ENCODE measurements at regions not wholly inside any gene's neighbourhood (a gene's known extent, or its start where the extent isn't known, plus 50 kb on each side); places are given as distances from the start of the nearest gene placed in this dataset.
"Not testable (repeated sequence)": the region's sequence is repeated elsewhere in the genome, so short reads cannot be mapped to it uniquely, and the experiment has no call there.

GRCh38 chr13:19058566-19058965 is 123.1 kb downstream of the TUBA3C start:
- no peaks in the 10 kb centered on the region for H3K36me3 Mint-ChIP-seq (ENCODE audit: low read depth)
- H3K4me1 Mint-ChIP-seq (ENCODE audit: low read depth) = no peaks in the 10 kb centered on the region
- peaks cover 10% of the 10 kb centered on the region for H3K9me3 Mint-ChIP-seq
- no peak overlapping the region for H3K4me3 Mint-ChIP-seq
- no peak overlapping the region for H3K27ac Mint-ChIP-seq
- DNase-seq (ENCODE audit: low spot score) = no peak
- intact Hi-C loops (cut with micrococcal nuclease) = no loop called here
- no peaks in the 10 kb centered on the region for H3K27me3 Mint-ChIP-seq (ENCODE audit: insufficient read depth)

GRCh38 chr13:19057588-19058340 is 123.9 kb downstream of the TUBA3C start:
- Mint-ChIP-seq H3K4me3 (no peak overlapping the region), H3K9me3 (peaks cover 5% of the 10 kb centered on the region), H3K36me3 (ENCODE audit: low read depth) (no peaks in the 10 kb centered on the region), H3K4me1 (ENCODE audit: low read depth) (no peaks in the 10 kb centered on the region), H3K27ac (no peak overlapping the region), H3K27me3 (ENCODE audit: insufficient read depth) (no peaks in the 10 kb centered on the region)
- DNase-seq (ENCODE audit: low spot score) = no peak
- intact Hi-C loops (cut with micrococcal nuclease) = no loop called here

GRCh38 chr13:19056984-19057490 is 124.6 kb downstream of the TUBA3C start:
- Mint-ChIP-seq H3K27me3 (ENCODE audit: insufficient read depth) (no peaks in the 10 kb centered on the region), H3K36me3 (ENCODE audit: low read depth) (no peaks in the 10 kb centered on the region), H3K27ac (no peak overlapping the region), H3K9me3 (peaks cover 10% of the 10 kb centered on the region), H3K4me1 (ENCODE audit: low read depth) (no peaks in the 10 kb centered on the region), H3K4me3 (no peak overlapping the region)
- DNase-seq (ENCODE audit: low spot score) = no peak
- intact Hi-C loops (cut with micrococcal nuclease) = no loop called here

- H3K4me3 Mint-ChIP-seq = no peak overlapping the region
- no peak for DNase-seq (ENCODE audit: low spot score)
- H3K4me1 Mint-ChIP-seq (ENCODE audit: low read depth) = no peaks in the 10 kb centered on the region
- H3K27me3 Mint-ChIP-seq (ENCODE audit: insufficient read depth) = no peaks in the 10 kb centered on the region
- H3K27ac Mint-ChIP-seq = no peak overlapping the region
- intact Hi-C loops (cut with micrococcal nuclease) = no loop called here
- H3K9me3 Mint-ChIP-seq = peaks cover 14% of the 10 kb centered on the region
- no peaks in the 10 kb centered on the region for H3K36me3 Mint-ChIP-seq (ENCODE audit: low read depth)
These were observed 125.2 kb downstream of the TUBA3C start for GRCh38 chr13:19056355-19056880.

DNA sequence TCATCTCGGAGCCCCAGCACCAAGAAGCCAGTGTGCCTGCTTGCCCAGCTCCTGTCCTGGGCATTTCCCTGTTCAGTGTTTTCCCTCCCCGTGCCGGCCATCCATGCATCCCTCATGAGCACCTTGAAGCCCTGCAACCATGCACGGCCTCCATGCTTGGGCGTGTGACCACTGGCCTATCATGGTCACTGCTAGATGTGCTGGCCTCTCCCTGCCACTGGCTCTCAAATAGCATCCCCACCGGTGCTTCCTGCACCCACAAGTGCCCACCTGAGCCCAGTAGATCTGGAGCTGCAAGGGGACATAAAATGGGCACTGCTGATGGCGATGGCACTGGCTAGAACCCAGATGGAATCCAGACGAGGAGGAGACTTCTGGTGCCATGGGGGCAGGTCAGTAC is 126.0 kb downstream of the TUBA3C start:
- Mint-ChIP-seq H3K9me3 (peaks cover 14% of the 10 kb centered on the region), H3K36me3 (ENCODE audit: low read depth) (no peaks in the 10 kb centered on the region), H3K27ac (no peak overlapping the region), H3K4me3 (no peak overlapping the region), H3K4me1 (ENCODE audit: low read depth) (no peaks in the 10 kb centered on the region), H3K27me3 (ENCODE audit: insufficient read depth) (no peaks in the 10 kb centered on the region)
- intact Hi-C loops (cut with micrococcal nuclease) = no loop called here
- no peak for DNase-seq (ENCODE audit: low spot score)

GRCh38 chr13:19053561-19053960 is 128.1 kb downstream of the TUBA3C start:
- Mint-ChIP-seq H3K36me3 (ENCODE audit: low read depth) (no peaks in the 10 kb centered on the region), H3K27me3 (ENCODE audit: insufficient read depth) (no peaks in the 10 kb centered on the region), H3K9me3 (peaks cover 9% of the 10 kb centered on the region), H3K27ac (no peak overlapping the region), H3K4me3 (no peak overlapping the region), H3K4me1 (ENCODE audit: low read depth) (no peaks in the 10 kb centered on the region)
- intact Hi-C loops (cut with micrococcal nuclease) = no loop called here
- no peak for DNase-seq (ENCODE audit: low spot score)

- no peak for DNase-seq (ENCODE audit: low spot score)
- no peaks in the 10 kb centered on the region for H3K36me3 Mint-ChIP-seq (ENCODE audit: low read depth)
- no peak overlapping the region for H3K4me3 Mint-ChIP-seq
- peaks cover 9% of the 10 kb centered on the region for H3K9me3 Mint-ChIP-seq
- H3K4me1 Mint-ChIP-seq (ENCODE audit: low read depth) = no peaks in the 10 kb centered on the region
- H3K27ac Mint-ChIP-seq = no peak overlapping the region
- intact Hi-C loops (cut with micrococcal nuclease) = no loop called here
- H3K27me3 Mint-ChIP-seq (ENCODE audit: insufficient read depth) = no peaks in the 10 kb centered on the region
These were observed 128.7 kb downstream of the TUBA3C start for GRCh38 chr13:19052931-19053330.

DNA sequence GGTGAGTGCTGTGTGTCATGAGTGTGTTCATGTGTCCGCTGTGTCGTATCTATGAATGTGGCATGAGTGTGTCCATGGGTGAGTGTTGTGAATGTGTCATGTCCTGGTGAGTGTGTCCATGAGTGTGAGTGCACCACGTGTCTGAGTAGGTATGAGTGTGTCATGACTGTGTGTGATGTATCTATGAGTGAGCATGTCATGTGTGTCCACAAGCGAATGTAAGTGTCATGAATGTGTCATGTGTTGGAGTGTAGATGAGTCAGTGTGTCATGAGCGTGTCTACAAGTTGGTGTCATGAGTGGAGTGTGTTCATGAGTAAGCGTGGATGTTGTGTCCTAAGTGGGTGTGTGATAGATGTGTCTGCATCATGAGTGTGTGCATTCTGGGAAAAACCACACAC is 129.4 kb downstream of the TUBA3C start:
- H3K27me3 Mint-ChIP-seq (ENCODE audit: insufficient read depth) = no peaks in the 10 kb centered on the region
- peaks cover 9% of the 10 kb centered on the region for H3K9me3 Mint-ChIP-seq
- no peak for DNase-seq (ENCODE audit: low spot score)
- no peaks in the 10 kb centered on the region for H3K36me3 Mint-ChIP-seq (ENCODE audit: low read depth)
- intact Hi-C loops (cut with micrococcal nuclease) = no loop called here
- H3K4me1 Mint-ChIP-seq (ENCODE audit: low read depth) = no peaks in the 10 kb centered on the region
- no peak overlapping the region for H3K4me3 Mint-ChIP-seq
- H3K27ac Mint-ChIP-seq = no peak overlapping the region

DNA sequence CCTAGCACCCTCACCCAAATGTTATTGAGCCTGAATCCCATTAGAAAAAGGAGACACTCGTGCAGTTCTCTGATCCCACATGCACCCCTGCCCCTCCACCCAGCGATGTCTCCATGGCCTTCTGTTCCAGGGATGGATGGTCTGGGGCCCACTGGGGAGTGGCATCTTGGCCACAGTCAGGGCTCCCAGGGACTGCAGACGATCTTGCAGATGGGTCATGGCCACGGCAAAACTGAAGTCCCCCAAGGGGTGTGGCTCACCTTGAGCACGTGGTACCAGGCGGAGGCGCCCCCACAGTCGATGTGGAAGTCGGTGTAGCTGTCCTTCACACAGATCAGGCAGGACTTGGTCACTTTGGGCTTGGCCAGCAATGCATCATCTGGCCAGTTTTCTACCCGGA is 130.7 kb downstream of the TUBA3C start:
- peaks cover 9% of the 10 kb centered on the region for H3K9me3 Mint-ChIP-seq
- H3K4me1 Mint-ChIP-seq (ENCODE audit: low read depth) = no peaks in the 10 kb centered on the region
- H3K27ac Mint-ChIP-seq = no peak overlapping the region
- H3K4me3 Mint-ChIP-seq = no peak overlapping the region
- H3K36me3 Mint-ChIP-seq (ENCODE audit: low read depth) = no peaks in the 10 kb centered on the region
- intact Hi-C loops (cut with micrococcal nuclease) = no loop called here
- H3K27me3 Mint-ChIP-seq (ENCODE audit: insufficient read depth) = no peaks in the 10 kb centered on the region
- no peak for DNase-seq (ENCODE audit: low spot score)

DNA sequence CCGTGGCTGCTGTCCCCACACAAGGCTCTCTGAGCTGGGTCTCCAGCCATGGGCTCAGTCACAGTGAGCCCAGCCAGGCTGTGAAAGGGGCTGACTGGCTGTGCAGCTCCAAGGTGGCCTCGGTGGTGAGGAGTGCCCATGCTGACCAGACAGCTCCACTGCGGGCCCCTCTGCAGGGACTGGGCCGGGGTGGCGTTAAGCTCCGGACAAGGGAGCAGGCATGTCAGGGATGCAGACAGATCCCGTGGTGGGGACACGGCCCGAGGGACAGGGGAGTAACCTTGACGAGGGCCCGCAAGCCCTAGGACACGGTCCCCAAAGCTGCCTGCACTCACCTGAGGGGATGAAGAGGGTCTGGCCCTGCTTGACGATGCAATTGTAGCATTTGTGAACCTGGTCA is 132.0 kb downstream of the TUBA3C start:
- H3K27me3 Mint-ChIP-seq (ENCODE audit: insufficient read depth); H3K9me3 Mint-ChIP-seq; H3K4me3 Mint-ChIP-seq; intact Hi-C loops (cut with micrococcal nuclease); DNase-seq (ENCODE audit: low spot score); H3K27ac Mint-ChIP-seq; H3K36me3 Mint-ChIP-seq (ENCODE audit: low read depth); H3K4me1 Mint-ChIP-seq (ENCODE audit: low read depth): not testable (repeated sequence)

DNA sequence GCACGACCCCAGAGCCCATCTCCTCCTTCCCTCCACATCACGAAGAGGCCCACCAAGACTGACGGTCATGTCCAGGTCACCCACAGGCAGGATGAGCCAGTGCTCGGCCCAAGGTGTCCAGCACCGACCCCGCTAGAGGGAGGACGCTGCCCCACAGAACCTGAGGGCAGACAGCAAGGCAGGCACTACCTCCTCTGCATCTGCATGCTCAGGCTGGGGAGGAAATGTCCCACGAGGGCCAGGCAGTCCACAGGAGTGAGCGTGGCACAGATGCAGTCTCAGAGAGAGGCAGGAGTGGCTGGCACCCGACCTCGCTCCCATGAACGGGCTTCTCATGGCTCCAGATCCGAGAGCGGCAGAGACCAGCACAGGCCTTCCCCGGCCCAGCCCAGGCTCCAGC is 133.2 kb downstream of the TUBA3C start:
- Mint-ChIP-seq H3K4me1 (ENCODE audit: low read depth) (no peaks in the 10 kb centered on the region), H3K4me3 (no peak overlapping the region), H3K36me3 (ENCODE audit: low read depth) (no peaks in the 10 kb centered on the region), H3K9me3 (peaks cover 9% of the 10 kb centered on the region), H3K27ac (no peak overlapping the region), H3K27me3 (ENCODE audit: insufficient read depth) (no peaks in the 10 kb centered on the region)
- intact Hi-C loops (cut with micrococcal nuclease) = no loop called here
- DNase-seq (ENCODE audit: low spot score) = no peak

GRCh38 chr13:19023115-19023514 is 158.5 kb downstream of the TUBA3C start:
- no peak for DNase-seq (ENCODE audit: low spot score)
- H3K4me1 Mint-ChIP-seq (ENCODE audit: low read depth) = no peaks in the 10 kb centered on the region
- no peaks in the 10 kb centered on the region for H3K27me3 Mint-ChIP-seq (ENCODE audit: insufficient read depth)
- no peaks in the 10 kb centered on the region for H3K36me3 Mint-ChIP-seq (ENCODE audit: low read depth)
- no peak overlapping the region for H3K4me3 Mint-ChIP-seq
- intact Hi-C loops (cut with micrococcal nuclease) = no loop called here
- H3K27ac Mint-ChIP-seq = no peak overlapping the region
- H3K9me3 Mint-ChIP-seq = no peaks in the 10 kb centered on the region

DNA sequence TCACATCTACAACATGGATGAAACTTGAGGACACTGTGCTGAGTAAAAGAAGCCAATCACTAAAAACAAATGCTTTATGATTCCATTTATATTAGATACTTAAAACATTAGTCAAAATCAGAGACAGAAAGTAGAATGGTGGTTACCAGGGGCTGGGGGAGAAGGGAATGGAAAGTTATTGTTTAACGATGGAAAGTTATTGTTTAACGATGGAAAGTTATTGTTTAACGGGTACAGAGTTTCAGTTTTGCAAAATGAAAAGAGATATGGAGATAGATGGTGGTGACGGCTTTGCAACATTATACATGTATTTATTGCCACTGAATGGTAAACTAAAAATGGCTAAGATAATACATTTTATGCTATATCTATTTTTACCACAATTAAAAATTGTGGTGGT is 160.6 kb downstream of the TUBA3C start:
- H3K27me3 Mint-ChIP-seq (ENCODE audit: insufficient read depth) = no peaks in the 10 kb centered on the region
- intact Hi-C loops (cut with micrococcal nuclease) = no loop called here
- no peak overlapping the region for H3K4me3 Mint-ChIP-seq
- H3K27ac Mint-ChIP-seq = no peak overlapping the region
- H3K9me3 Mint-ChIP-seq = no peaks in the 10 kb centered on the region
- H3K36me3 Mint-ChIP-seq (ENCODE audit: low read depth) = no peaks in the 10 kb centered on the region
- no peak for DNase-seq (ENCODE audit: low spot score)
- H3K4me1 Mint-ChIP-seq (ENCODE audit: low read depth) = no peaks in the 10 kb centered on the region

DNA sequence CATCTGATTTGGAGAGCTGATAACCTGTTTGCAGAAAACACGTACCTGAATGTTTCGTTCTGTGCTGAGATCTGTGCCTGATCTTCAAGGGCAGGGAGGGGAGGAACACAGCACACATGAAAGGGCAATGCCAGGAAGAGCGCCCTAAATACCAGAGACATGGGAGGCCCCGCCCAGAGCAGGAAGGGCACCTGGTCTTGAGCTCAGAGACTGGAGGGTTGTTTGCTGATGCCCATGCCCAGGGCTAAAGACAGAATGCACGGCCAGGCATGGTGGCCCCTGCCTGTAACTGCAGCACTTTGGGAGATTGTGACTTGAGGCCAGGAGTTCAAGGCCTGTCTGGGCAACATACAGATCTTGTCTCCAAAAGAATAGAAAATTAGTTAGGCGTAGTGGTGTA is 183.2 kb downstream of the TUBA3C start:
- intact Hi-C loops (cut with micrococcal nuclease) = no loop called here
- Mint-ChIP-seq H3K27ac (no peak overlapping the region), H3K27me3 (ENCODE audit: insufficient read depth) (no peaks in the 10 kb centered on the region), H3K4me3 (no peak overlapping the region), H3K36me3 (ENCODE audit: low read depth) (no peaks in the 10 kb centered on the region), H3K4me1 (ENCODE audit: low read depth) (no peaks in the 10 kb centered on the region), H3K9me3 (peaks cover 23% of the 10 kb centered on the region)
- no peak for DNase-seq (ENCODE audit: low spot score)

Measured in activated T-helper 1 cell treated with anti-CD3 and anti-CD28 coated beads, Interleukin-12 subunit alpha, Interleukin-12 subunit beta, Interleukin-2, Interleukin-4 antibody, amounts not matched to agents 30 ng/mL and 10 ng/mL and 1 ng/mL, durations not matched to agents 14 hours and 24 hours and 36 hours (primary cell).